Epithelial cell of prostate (primary cell): ENCODE measurements at regions not wholly inside any gene's neighbourhood (a gene's known extent, or its start where the extent isn't known, plus 50 kb on each side); places are given as distances from the start of the nearest gene placed in this dataset.
A peak's percentile ranks its signal among the peaks of the same experiment; 100 is the strongest.

Experiments used
- DNase-seq: peaks from one replicate; pipeline ENCODE4 v3.0.0-alpha.2; 2011; ENCODE audit warnings: low read depth, low spot score
- H3K27ac ChIP-seq: fragments of 450-650 bp; 2 replicates; pipeline ENCODE4 v1.5.1; 2017; ENCODE audit warnings: mild to moderate bottlenecking

DNA sequence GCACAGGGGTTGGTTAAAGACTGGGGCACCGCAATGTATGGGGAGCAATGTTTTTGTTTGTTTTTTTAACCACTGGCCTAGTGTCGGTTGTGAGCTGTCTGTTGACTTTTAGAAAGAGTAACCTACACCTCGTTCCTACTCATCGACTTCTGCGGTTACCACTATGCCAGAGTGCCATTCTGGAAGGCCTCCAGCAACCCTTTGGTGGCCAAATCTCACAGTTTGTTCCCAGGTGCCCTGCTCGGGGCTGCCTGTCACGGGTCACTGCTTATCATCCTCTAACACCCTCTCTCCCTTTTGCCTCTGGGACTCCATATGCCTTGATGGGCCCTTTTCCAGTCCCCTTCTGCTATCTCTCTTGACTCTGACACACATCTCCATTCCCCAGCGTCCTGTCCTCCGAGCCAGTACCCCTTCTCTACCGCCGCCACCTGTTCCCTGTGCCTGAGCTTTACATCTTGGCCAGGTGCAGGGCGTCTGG is 290.4 kb upstream of the C2CD4B start:
- H3K27ac ChIP-seq, result no peak overlapping the region
- no peak for DNase-seq

DNA sequence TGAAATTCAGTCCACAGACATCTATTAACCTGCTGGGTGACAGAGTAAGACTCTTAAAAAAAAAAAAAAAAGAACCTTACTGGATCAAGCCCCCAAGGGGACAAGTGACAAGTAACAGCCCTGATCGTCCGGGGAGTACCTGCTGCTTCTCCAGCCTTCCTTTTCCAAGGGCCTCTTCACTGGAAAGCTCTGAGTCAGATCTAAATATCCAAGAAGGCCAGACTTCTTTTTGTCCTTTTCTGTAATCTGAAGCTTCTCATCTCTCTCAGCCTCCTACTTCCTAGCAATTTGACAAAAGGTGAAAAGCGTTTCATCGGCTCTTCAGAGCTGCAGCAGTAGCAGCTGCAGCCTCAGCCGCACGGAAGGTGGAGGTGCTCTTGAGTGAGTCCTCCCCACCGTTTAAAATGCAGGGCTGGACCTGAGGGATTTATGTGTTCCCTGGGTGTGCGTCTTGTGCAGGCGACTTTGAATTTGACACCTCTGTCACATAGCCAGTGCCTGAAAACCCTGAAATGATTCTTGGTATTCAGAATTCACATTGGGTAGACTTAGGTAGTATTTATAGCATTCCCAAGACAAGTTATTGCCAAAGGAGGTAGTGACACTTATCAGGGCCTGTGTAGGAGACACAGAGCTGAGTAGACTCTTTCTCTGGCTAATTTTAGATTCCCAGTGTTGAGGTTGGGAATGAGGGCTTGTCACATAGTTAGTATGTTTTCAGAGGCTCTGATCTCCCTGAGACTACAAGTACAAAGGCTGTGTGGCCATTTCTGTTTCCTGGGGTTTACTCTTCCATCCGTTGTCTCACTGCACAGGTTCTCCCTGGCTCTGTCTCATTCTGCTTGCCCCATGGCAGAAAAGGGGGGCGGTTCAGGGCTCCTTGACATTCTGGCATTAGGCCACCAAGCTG is 291.2 kb upstream of the C2CD4B start:
- H3K27ac ChIP-seq, result no peak overlapping the region
- DNase-seq, result no peak

DNA sequence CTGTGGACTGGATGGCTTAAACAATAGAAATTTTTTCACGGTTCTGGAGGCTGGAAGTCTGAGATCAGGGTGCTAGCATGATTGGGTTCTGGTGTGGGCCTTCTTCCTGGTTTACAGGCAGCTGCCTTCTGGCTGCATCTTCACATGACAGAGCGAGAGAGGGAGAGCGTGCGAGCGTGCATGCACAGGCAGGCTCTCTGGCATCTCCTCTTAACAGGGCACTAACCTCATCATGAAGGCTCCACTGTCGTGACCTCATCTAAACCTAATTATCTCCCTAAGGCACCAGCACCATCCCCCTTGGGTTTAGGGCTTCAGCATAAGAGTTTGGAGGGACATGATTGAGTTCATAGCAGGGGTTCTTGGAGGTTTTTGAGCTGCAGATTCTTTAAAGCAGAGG is 292.0 kb upstream of the C2CD4B start:
- no peak overlapping the region for H3K27ac ChIP-seq
- peak; percentile 40 for DNase-seq

DNA sequence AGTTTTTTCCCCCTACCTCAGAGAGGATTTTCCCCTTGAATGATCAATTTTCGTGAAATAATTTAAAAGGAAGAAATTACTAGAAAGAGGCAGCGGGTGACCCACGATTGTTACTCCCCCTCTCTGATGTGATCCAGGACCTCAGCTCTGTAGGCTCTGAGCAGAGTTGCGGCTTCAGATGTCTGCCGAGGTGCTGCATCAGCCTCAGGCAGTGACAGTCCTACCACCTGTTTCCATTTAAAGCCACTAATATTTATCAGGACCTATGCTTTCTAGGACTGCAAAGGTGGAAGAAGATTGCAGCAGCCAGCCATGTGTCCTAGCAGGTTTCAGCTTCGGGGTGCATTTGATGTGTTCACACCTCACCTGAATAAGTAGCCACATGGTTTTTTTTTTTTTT is 294.8 kb upstream of the C2CD4B start:
- no peak overlapping the region for H3K27ac ChIP-seq
- DNase-seq, result no peak

DNA sequence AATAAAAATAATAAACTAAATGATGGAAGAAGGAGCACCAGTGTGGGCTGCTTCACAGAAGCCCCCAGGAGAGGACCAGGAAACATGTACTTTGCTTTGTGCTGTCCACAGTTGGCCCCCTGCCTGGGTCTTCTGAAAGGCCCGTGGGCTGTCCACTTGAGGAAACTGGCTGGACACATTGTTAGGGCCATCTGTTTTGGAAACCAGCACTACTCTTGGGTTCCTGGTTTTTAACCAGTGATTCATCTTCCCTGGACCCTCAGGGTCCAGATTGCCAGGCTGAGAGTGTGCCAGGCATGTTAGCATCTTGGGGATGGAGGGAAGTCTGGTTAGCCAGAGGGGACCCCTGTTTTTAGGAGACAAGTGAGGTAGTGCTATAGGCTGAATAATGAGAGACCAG is 297.2 kb upstream of the C2CD4B start:
- DNase-seq, result no peak
- no peak overlapping the region for H3K27ac ChIP-seq

DNA sequence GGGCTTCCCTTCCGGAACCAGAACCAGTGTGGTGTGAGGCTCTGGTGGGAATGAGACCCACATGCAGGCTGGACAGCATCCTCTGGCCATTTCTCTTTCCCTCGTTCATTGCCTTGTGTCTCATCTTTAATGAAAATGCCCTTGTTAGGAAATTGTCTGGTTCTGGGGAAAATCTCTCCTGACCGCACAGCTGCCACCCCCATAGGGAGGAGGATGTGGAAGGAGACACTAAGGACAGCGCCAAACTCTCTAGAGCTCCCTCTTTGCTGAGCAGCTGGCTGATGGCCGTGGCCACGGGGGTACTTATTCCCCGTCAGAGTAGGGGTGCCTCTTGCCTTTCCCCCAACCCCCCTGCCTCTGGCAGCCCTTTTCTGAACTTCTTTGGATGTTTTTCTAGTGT is 297.6 kb upstream of the C2CD4B start:
- H3K27ac ChIP-seq, result no peak overlapping the region
- DNase-seq, result no peak

DNA sequence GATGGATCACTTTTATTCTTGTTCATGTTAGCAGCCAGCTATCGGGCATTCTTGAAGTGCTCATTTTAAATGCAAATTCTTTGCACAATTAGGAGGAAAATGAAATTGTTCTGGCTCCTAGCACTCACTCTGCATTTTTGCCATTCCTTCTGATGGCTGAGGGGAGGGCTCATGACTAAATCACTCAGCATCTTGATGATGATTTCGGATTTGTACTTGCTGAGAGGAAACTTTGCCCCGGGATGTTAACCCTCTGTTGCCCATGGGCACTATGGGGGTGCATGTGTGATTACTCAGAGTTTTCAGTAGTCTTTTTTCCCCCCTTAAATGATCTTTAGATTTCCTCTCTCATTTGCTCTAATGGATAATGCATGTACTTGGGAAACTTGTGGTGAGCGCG is 299.6 kb upstream of the C2CD4B start:
- no peak overlapping the region for H3K27ac ChIP-seq
- DNase-seq, result no peak

DNA sequence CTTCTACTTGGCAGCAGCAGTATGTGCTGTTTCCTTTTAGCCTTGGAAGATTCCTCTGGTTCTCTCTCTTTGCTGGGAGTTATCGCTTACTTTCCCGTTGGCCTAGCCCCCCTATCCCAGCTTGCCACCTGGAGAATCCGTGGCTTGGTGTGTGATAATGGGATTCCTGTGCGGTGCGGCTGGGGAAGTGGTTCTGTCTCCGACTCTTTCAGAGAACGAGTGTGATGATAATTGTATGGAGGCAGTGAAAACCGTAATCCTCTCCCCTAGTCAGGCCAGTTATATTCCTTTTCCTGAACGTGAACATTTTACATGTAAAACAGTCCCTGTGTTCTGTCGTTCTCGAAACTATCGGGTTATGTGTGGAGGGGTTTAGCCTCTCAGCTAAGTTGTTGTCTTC is 300.1 kb upstream of the C2CD4B start:
- no peak overlapping the region for H3K27ac ChIP-seq
- DNase-seq, result no peak

DNA sequence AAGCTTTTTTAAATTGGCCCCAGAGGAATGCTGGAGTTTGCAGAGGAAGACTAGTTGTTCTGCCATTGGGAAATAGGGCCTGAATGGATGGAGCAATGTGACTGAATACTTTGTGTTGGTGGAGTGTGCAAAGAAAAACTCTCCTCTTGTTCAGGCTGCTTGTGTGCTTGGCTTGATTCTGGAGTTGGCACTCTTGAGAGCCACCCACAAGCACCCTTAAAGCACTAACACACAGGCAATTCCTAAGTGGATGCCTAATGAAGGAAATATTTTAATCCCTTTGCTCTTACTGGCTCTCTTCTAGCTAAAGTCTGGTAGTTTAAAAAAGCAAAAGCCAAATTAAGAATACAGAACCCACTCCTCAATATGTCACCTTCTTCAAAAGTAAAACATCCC is 304.4 kb upstream of the C2CD4B start:
- H3K27ac ChIP-seq, result no peak overlapping the region
- no peak for DNase-seq

DNA sequence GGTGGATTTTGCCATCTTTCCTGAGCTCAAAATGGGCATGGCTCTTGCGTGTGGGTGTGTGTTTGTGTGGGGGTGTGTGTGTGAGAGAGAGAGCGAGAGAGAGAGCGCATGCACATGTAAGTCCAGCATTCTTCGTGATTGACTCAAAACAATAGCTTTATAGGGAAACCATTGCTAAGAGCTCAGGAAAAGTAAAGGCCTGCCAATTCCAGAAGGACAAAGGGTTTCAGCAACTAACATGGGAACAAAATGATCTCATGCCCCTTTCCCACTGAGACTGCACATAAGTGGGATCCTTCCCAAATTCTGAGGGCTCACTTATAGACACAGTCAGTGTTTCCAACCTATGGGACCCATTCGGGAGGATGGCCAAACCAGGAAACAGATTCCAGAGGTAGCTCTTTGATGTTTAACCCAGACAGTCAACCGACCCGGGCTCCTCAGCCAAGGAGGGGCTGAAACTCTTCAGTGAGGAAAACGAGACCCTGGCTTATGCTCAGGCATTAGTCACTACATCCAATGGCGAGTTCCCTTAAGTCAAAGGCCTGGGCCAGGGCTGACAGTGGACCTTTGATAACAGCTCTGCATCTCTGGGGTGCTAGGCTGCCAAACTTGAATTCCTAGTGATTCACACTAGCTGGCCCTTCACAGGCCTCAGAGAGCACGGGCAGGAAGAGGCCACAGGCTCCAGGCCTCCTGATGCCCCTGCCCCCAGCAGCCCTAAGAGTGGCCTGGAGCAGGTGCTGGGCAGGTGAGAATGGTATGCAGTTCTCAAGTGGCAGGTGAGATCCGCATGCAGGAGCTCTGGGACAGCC is 305.0 kb upstream of the C2CD4B start:
- DNase-seq, result no peak
- no peak overlapping the region for H3K27ac ChIP-seq

DNA sequence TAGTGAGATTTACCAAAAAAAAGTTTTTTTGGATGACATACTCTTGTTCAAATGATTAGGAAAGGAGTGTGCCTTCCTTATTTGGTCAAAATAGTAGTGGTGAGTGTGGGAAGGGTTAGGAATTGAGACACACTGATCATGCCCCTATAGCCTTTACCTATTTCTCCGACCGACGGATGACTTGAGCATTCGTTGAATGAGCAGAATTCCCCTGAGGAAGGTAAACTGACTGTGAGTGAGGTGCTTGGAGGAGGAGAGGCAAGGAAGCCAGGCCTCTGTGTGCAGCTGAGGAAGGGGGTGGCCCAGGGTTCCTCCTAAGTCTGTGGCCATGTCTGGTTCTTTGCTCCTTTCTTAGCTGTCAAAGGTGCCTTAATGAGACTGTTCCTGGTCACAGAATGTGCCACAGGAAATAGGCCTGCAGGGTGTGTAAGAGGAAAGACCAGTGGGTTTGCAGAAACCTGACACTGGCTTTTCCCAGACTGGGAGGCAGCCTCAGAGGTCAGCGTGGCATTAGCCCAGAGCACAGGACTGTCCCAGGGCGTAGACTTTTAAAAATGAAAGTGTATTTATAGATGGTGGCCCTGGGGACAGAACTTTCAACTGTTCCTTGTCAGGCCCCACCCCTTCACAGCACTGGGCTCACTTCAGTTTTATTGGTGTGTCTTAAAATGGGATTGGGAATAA is 307.7 kb upstream of the C2CD4B start:
- no peak for DNase-seq
- H3K27ac ChIP-seq, result no peak overlapping the region

DNA sequence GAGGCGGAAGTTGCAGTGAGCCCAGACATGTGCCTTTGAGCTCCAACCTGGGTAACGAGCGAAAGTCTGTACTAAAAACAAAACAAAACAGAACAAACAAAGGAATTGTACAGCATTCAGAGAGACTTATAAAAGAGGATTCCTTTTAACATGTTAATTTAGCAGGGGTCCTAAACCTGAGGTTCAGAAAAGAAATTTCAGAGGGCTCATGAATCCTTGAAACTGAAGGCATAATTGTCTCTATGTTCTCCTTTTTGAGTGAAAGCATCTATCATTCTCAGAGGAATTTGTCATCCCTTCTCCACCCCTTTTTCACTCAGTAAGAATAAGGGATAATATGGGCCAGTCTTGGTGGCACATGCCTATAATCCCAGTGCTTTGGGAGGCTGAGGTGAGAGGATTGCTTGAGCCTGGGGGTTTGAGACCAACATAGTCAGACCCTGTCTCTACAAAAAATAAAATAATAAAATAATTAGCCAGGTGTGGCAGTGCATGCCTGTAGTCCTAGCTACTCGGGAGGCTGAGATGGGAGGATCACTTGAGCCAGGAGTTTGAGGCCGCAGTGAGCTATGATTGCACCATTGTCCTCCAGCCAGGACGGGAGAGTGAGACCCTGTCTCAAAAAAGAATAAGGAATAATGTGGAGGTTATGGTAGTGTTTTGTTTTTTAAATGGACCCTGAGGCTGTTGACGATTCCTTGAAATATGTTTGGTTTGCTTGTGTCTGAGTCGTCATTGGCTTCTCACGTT is 309.1 kb upstream of the C2CD4B start:
- H3K27ac ChIP-seq, result no peak overlapping the region
- DNase-seq, result no peak

DNA sequence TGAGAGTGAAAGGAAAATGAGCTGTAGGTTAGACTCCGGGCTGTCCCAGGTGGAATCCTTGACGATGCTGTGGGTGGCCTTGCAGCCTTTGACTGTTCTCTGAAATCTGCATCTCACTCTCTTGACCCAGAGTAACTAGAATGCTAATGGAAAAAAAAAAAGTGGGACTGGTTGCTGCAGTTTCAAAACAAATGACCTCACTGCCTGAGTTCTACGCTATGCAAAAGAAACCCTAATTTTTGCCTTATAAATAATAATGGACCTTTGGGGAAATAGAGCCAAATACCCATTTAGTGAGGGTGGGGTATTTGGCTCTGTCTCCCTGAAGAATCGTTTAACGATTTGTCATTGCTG is 309.7 kb upstream of the C2CD4B start:
- DNase-seq, result no peak
- H3K27ac ChIP-seq, result no peak overlapping the region

DNA sequence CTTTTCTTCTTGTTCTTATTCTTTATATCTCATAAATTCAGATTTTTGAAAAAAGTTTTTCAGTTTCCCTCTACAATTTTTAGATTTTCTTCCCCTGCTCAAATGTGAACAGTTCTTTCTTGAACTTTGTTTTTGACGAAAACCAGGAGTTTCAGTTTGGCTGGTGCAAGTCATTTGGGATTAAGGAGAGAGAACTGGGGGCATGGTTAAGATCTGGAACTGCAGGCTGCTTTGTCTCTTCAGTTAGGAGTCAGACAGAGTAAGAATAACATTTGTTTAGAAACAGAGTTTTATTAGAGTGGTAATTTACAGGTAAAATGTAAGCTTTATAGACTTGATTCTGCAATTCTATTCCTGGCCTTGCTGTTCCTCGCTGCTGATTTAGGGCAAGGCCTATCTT is 310.5 kb upstream of the C2CD4B start:
- H3K27ac ChIP-seq, result no peak overlapping the region
- no peak for DNase-seq

DNA sequence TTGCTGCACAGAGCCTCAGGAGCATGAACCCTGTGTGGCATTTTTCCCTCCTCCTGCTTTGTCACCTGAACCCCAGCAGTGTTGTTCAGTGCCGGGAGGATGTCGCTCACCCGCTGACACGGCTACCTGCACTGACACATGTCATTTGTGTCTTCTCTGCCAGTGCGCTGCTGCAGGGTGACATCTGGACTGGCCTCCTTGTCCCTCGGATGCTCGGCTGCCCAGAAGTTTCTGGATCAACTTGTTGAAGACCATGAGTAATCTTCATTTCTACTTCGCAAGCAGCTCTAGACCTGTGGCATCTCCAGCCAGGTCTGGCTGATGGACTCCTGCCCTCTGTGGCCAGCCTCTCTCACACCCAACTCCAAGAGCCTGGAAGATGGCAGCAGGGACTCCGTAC is 311.1 kb upstream of the C2CD4B start:
- DNase-seq, result no peak
- H3K27ac ChIP-seq, result no peak overlapping the region

DNA sequence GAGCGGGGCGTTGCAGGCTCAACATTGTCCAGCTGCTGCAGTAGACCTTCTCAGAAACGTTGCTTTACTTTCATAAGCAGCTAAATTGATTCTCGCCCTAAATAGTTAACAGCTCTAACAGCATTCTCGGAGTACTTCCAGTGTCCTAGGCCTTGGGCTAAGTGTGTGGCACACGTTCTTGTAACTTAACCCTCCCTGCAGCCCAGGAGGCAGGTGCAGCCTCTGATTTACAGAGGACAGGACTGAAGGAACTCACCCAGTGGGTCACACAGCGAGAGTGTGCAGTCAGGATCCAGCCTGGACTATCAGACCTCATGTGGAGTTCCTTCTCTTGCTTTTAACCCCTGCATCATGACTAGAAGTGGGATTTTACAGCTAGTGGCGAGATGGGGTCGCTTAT is 312.8 kb upstream of the C2CD4B start:
- DNase-seq, result no peak
- H3K27ac ChIP-seq, result no peak overlapping the region

DNA sequence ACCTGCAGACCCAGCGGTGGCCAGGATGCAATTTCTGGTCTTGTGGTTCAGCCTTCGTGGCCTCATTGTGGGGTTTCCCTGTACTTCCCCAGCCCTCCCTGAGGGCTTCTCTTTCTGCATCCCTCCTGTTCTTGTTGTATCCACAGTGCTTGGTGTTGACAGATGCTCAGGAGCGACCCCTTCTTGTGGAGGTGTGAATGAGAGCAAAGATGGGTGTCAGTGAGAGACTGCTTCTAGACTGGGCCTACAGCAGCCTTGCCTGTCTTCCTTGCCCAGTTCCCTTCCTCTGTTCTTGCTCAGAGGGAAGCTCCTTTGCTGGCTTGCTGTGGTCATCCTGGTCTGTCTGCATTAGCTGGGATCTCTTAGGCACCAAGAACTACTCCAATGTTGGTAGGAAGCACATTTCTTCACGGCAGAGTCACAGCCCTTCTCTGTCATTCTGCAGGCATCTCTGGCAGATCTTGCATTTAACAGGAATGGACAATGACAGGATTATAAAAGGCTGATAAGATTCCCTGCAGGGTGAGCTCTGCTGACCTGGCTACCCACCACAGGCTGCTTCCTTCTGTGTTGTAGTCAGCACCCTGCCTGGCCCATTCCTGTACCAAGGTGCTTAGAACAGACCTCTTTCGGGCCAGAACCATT is 317.8 kb upstream of the C2CD4B start:
- DNase-seq, result no peak
- H3K27ac ChIP-seq, result no peak overlapping the region

DNA sequence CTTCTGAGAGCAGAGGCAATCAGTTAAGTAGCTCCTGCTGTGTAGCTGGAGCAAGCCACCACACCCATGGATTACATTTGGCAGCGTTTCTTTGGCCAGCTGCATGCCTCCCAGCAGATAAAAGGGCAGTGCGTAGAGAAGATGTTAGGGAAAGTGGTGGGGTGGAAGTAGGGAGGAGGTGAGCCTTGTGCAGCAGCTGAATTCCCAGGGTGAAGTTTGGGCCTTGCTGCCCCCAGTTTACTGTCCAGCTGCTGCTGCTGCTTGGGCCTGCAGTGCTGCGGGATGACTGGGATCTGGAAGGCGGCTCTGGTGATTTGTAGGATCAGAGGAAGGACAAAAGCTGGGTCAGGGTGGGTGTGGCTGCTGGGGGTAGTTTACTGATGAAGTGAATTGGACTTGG is 318.7 kb upstream of the C2CD4B start:
- no peak overlapping the region for H3K27ac ChIP-seq

DNA sequence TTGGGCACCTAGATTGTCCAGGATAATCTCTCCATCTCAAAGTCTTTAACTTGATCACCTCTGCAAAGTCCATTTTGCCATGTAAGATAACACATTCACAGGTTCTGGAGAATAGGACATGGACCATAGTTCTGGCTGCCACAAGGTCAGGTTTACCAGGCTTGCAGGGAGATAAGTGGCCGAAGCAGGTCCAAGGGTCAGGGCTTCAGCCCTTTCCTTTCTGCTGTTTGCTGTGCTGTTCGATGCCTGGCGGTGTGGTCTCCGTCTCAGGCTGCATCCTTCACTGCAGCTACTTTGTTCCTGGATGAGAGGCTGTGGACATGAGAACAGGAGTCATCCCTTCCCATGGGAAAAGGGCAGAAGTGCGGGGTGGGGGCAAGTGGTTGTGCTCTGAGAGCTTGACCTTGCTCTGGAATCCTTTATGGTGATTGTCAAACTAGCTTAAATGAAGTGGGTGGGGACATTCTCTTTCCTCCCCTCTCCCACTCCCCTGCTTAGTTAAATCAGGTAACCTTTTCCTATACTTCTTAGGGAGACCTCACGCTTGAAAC is 320.2 kb upstream of the C2CD4B start:
- H3K27ac ChIP-seq, result no peak overlapping the region
- DNase-seq, result no peak

More for the DNA sequence above, 318.7 kb upstream of the C2CD4B start:
- no peak for DNase-seq
